Neuronal stem cell (in vitro differentiated cells): ENCODE measurements at regions not wholly inside any gene's neighbourhood (a gene's known extent, or its start where the extent isn't known, plus 50 kb on each side); places are given as distances from the start of the nearest gene placed in this dataset.

Experiments
- DNase-seq: peaks from one replicate; pipeline ENCODE4 v3.0.0-alpha.2; 2013; ENCODE audit warnings: low spot score
- H2AFZ ChIP-seq: one replicate; pipeline ENCODE4 v1.6.1; 2013; ENCODE audit warnings: mild to moderate bottlenecking, low read length, inconsistent platforms
- H2AK5ac ChIP-seq: 2 replicates; pipeline ENCODE4 v1.6.1; 2013; ENCODE audit warnings: low read depth, mild to moderate bottlenecking, inconsistent platforms, low read length, moderate library complexity, mixed read lengths
- H2BK120ac ChIP-seq: 2 replicates; pipeline ENCODE4 v1.6.1; 2013; ENCODE audit warnings: low read depth, mild to moderate bottlenecking, inconsistent platforms, low read length, moderate library complexity, mixed read lengths
- H2BK12ac ChIP-seq: one replicate; pipeline ENCODE4 v1.6.1; 2013; ENCODE audit warnings: low read length, inconsistent platforms
- H2BK15ac ChIP-seq: 2 replicates; pipeline ENCODE4 v1.6.1; 2013; ENCODE audit warnings: mild to moderate bottlenecking, low read length, inconsistent platforms, mixed read lengths
- H2BK5ac ChIP-seq: one replicate; pipeline ENCODE4 v1.6.1; 2013; ENCODE audit warnings: inconsistent platforms, mild to moderate bottlenecking, low read length, moderate library complexity
- H3K14ac ChIP-seq: one replicate; pipeline ENCODE4 v1.6.1; 2013; ENCODE audit warnings: low read length, inconsistent platforms
- H3K18ac ChIP-seq: 2 replicates; pipeline ENCODE4 v1.6.1; 2013; ENCODE audit warnings: low read length, inconsistent platforms
- H3K23ac ChIP-seq: 2 replicates; pipeline ENCODE4 v1.6.1; 2013; ENCODE audit warnings: low read depth, mild to moderate bottlenecking, mixed read lengths, low read length, inconsistent platforms; ENCODE audit not compliant: poor library complexity
- H3K27ac ChIP-seq: replicated peaks from 3 replicates; pipeline ENCODE4 v1.5.1; 2013; ENCODE audit warnings: low read length, inconsistent platforms
- H3K27me3 ChIP-seq, 3 experiments: 2 replicates each; pipeline ENCODE4 v1.6.1; 2013; ENCODE audit warnings: low read length in 3 of 3, mild to moderate bottlenecking in 2 of 3, inconsistent platforms in 1 of 3, low read depth in 1 of 3, mixed read lengths in 1 of 3, moderate library complexity in 1 of 3; ENCODE audit not compliant: control insufficient read depth in 3 of 3, insufficient read depth in 3 of 3
- H3K36me3 ChIP-seq, 2 donors: replicated peaks in 1 of 2; 2 replicates each; pipeline ENCODE4 v1.6.1; 2013; ENCODE audit warnings: low read length in 2 of 2; ENCODE audit not compliant: control insufficient read depth in 2 of 2, insufficient read depth in 2 of 2
- H3K4ac ChIP-seq: 2 replicates; pipeline ENCODE4 v1.6.1; 2013; ENCODE audit warnings: inconsistent platforms, mild to moderate bottlenecking, low read length, moderate library complexity
- H3K4me1 ChIP-seq, 2 donors: 1 replicate in 1 of 2; 2 replicates in 1 of 2; pipeline ENCODE4 v1.6.1; 2013; ENCODE audit warnings: low read length in 2 of 2, low read depth in 1 of 2; ENCODE audit not compliant: control insufficient read depth in 2 of 2, insufficient read depth in 1 of 2
- H3K4me2 ChIP-seq: one replicate; pipeline ENCODE4 v1.6.1; 2013; ENCODE audit warnings: mild to moderate bottlenecking, low read length, inconsistent platforms; ENCODE audit not compliant: insufficient read depth, poor library complexity, severe bottlenecking
- H3K4me3 ChIP-seq, 2 donors: 2 replicates each; pipeline ENCODE4 v1.5.1; 2013; ENCODE audit warnings: low read length in 2 of 2, mild to moderate bottlenecking in 2 of 2, inconsistent platforms in 1 of 2, moderate library complexity in 1 of 2
- H3K79me1 ChIP-seq: one replicate; pipeline ENCODE4 v1.6.1; 2013; ENCODE audit warnings: low read depth, mild to moderate bottlenecking, inconsistent platforms, low read length, moderate library complexity
- H3K9ac ChIP-seq: one replicate; pipeline ENCODE4 v1.6.1; 2013; ENCODE audit warnings: mild to moderate bottlenecking, low read depth, low read length, inconsistent platforms; ENCODE audit not compliant: poor library complexity
- H3K9me3 ChIP-seq, 2 donors: replicated peaks in 1 of 2; 2 replicates each; pipeline versions ENCODE3 to v1.6.1; 2013; ENCODE audit warnings: low read length in 2 of 2, mild to moderate bottlenecking in 2 of 2, inconsistent platforms in 1 of 2, low read depth in 1 of 2, mixed read lengths in 1 of 2, moderate library complexity in 1 of 2; ENCODE audit not compliant: control insufficient read depth in 2 of 2, insufficient read depth in 1 of 2
- H4K8ac ChIP-seq: one replicate; pipeline ENCODE4 v1.6.1; 2013; ENCODE audit warnings: low read depth, mild to moderate bottlenecking, inconsistent platforms, low read length, moderate library complexity
- H4K91ac ChIP-seq: one replicate; pipeline ENCODE4 v1.6.1; 2013; ENCODE audit warnings: low read length, low read depth, mild to moderate bottlenecking, inconsistent platforms; ENCODE audit not compliant: poor library complexity
- WGBS, 2 donors: extraction: QIAGEN DNeasy Blood & Tissue Kit; methylation state at CpG; one replicate each; pipeline ENCODE4 v1.1.7; 2013; ENCODE audit warnings: missing lambda C conversion rate in 2 of 2, mixed read lengths in 1 of 2; ENCODE audit not compliant: insufficient read length in 2 of 2, insufficient replicate concordance in 1 of 2; ENCODE audit errors: extremely low coverage in 2 of 2; 5-methylcytosine and 5-hydroxymethylcytosine counted together

GRCh38 chr3:176842914-176843313 lies 354.4 kb downstream of the TBL1XR1 start:
- no peak overlapping the region for H2BK5ac ChIP-seq
- no peak overlapping the region for H3K9ac ChIP-seq
- no peaks in the 10 kb centered on the region for H3K27me3 ChIP-seq
- H2AK5ac ChIP-seq, result no peak overlapping the region
- H3K4ac ChIP-seq, result no peak overlapping the region
- no peak for DNase-seq
- no peak overlapping the region for H3K4me2 ChIP-seq
- H2BK12ac ChIP-seq, result no peak overlapping the region
- H3K79me1 ChIP-seq, result no peaks in the 10 kb centered on the region
- H3K4me1 ChIP-seq, result no peaks in the 10 kb centered on the region
- H3K14ac ChIP-seq, result no peak overlapping the region
- no peak overlapping the region for H4K91ac ChIP-seq
- no peak overlapping the region for H2BK15ac ChIP-seq
- H3K27ac ChIP-seq, result no peak overlapping the region
- no peaks in the 10 kb centered on the region for H3K36me3 ChIP-seq
- H3K4me3 ChIP-seq, result no peak overlapping the region
- H3K23ac ChIP-seq, result no peak overlapping the region
- no peak overlapping the region for H4K8ac ChIP-seq
- H2BK120ac ChIP-seq, result no peak overlapping the region
- no CpG with 5 or more reads among the region's 2 CpGs for WGBS, 2 donors
- H3K18ac ChIP-seq, result no peak overlapping the region
- no peak overlapping the region for H2AFZ ChIP-seq
- no peaks in the 10 kb centered on the region for H3K9me3 ChIP-seq

- H2BK5ac ChIP-seq, result no peak overlapping the region
- no peak overlapping the region for H3K9ac ChIP-seq
- H2AK5ac ChIP-seq, result no peak overlapping the region
- no peak overlapping the region for H3K23ac ChIP-seq
- no peaks in the 10 kb centered on the region for H3K9me3 ChIP-seq
- no peak overlapping the region for H4K91ac ChIP-seq
- H4K8ac ChIP-seq, result no peak overlapping the region
- H3K4me1 ChIP-seq, result no peaks in the 10 kb centered on the region
- no peak for DNase-seq
- no peak overlapping the region for H3K18ac ChIP-seq
- no peaks in the 10 kb centered on the region for H3K27me3 ChIP-seq
- no peak overlapping the region for H3K4me2 ChIP-seq
- H2BK12ac ChIP-seq, result no peak overlapping the region
- H3K4me3 ChIP-seq, result no peak overlapping the region
- H3K36me3 ChIP-seq, result no peaks in the 10 kb centered on the region
- no peak overlapping the region for H3K14ac ChIP-seq
- no peak overlapping the region for H2BK120ac ChIP-seq
- H2BK15ac ChIP-seq, result no peak overlapping the region
- no peak overlapping the region for H2AFZ ChIP-seq
- H3K79me1 ChIP-seq, result no peaks in the 10 kb centered on the region
- WGBS, 2 donors, result no CpG with 5 or more reads among the region's 8 CpGs
- H3K27ac ChIP-seq, result no peak overlapping the region
- no peak overlapping the region for H3K4ac ChIP-seq
Measured at GRCh38 chr3:176840641-176841286, 356.5 kb downstream of the TBL1XR1 start.

- H2BK5ac ChIP-seq, result no peak overlapping the region
- no peak overlapping the region for H3K27ac ChIP-seq
- H3K18ac ChIP-seq, result no peak overlapping the region
- no peaks in the 10 kb centered on the region for H3K9me3 ChIP-seq
- H3K36me3 ChIP-seq, result no peaks in the 10 kb centered on the region
- H2BK15ac ChIP-seq, result no peak overlapping the region
- H3K23ac ChIP-seq, result no peak overlapping the region
- H4K91ac ChIP-seq, result no peak overlapping the region
- H3K79me1 ChIP-seq, result no peaks in the 10 kb centered on the region
- H2BK120ac ChIP-seq, result no peak overlapping the region
- no peaks in the 10 kb centered on the region for H3K4me1 ChIP-seq
- no peak overlapping the region for H2BK12ac ChIP-seq
- H3K14ac ChIP-seq, result no peak overlapping the region
- no peak overlapping the region for H2AK5ac ChIP-seq
- no peak for DNase-seq
- no CpG with 5 or more reads among the region's 2 CpGs for WGBS, 2 donors
- H3K4ac ChIP-seq, result no peak overlapping the region
- no peak overlapping the region for H4K8ac ChIP-seq
- H3K27me3 ChIP-seq, result no peaks in the 10 kb centered on the region
- no peak overlapping the region for H3K4me2 ChIP-seq
- H3K9ac ChIP-seq, result no peak overlapping the region
- no peak overlapping the region for H3K4me3 ChIP-seq
- no peak overlapping the region for H2AFZ ChIP-seq
Measured at GRCh38 chr3:176839901-176840300, 357.4 kb downstream of the TBL1XR1 start.

- no peak overlapping the region for H2AK5ac ChIP-seq
- H3K4ac ChIP-seq, result no peak overlapping the region
- no peak overlapping the region for H2BK15ac ChIP-seq
- H2BK120ac ChIP-seq, result no peak overlapping the region
- no peak overlapping the region for H3K18ac ChIP-seq
- H3K4me3 ChIP-seq, result no peak overlapping the region
- DNase-seq, result no peak
- no peak overlapping the region for H2AFZ ChIP-seq
- H3K4me1 ChIP-seq, result no peaks in the 10 kb centered on the region
- no peak overlapping the region for H3K9ac ChIP-seq
- no peak overlapping the region for H3K4me2 ChIP-seq
- no CpG with 5 or more reads among the region's 3 CpGs for WGBS, 2 donors
- no peaks in the 10 kb centered on the region for H3K36me3 ChIP-seq
- no peak overlapping the region for H2BK5ac ChIP-seq
- no peak overlapping the region for H3K14ac ChIP-seq
- H3K79me1 ChIP-seq, result no peaks in the 10 kb centered on the region
- H3K27me3 ChIP-seq, result no peaks in the 10 kb centered on the region
- no peak overlapping the region for H4K91ac ChIP-seq
- no peak overlapping the region for H2BK12ac ChIP-seq
- no peaks in the 10 kb centered on the region for H3K9me3 ChIP-seq
- H3K23ac ChIP-seq, result no peak overlapping the region
- H3K27ac ChIP-seq, result no peak overlapping the region
- H4K8ac ChIP-seq, result no peak overlapping the region
Measured at GRCh38 chr3:176839466-176839865, 357.8 kb downstream of the TBL1XR1 start.
